ENCODE measurements at regions not wholly inside any gene's neighbourhood (a gene's known extent, or its start where the extent isn't known, plus 50 kb on each side); places are given as distances from the start of the nearest gene placed in this dataset.
"Not testable (repeated sequence)": the region's sequence is repeated elsewhere in the genome, so short reads cannot be mapped to it uniquely, and the experiment has no call there.

DNA sequence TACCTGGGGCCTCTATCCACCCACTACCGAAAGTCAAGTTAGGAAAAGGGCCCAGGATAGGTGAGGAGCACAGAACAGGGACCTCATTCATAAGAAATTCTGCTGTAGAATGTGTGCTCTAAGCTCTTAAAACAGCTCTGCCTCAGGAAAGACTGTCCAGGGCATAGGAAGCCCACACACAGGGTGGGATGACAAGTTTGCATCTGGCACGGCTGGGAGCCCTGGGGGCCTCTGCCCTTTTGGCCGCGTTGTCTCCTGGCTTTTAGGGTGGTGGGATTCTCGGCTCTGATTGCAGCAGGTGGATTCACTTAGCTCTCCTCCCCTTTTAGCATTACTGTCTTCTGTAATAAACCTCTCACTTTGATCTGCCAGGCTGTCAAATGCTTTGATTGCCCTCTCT, 389.5 kb upstream of the ZNF337 start:
- not testable (repeated sequence) for TF ChIP-seq EZH2 (IDR thresholded peaks at IDR 0.05; ENCODE audit: low read depth, unreplicated experiment)
- TF ChIP-seq, protein P1, sequence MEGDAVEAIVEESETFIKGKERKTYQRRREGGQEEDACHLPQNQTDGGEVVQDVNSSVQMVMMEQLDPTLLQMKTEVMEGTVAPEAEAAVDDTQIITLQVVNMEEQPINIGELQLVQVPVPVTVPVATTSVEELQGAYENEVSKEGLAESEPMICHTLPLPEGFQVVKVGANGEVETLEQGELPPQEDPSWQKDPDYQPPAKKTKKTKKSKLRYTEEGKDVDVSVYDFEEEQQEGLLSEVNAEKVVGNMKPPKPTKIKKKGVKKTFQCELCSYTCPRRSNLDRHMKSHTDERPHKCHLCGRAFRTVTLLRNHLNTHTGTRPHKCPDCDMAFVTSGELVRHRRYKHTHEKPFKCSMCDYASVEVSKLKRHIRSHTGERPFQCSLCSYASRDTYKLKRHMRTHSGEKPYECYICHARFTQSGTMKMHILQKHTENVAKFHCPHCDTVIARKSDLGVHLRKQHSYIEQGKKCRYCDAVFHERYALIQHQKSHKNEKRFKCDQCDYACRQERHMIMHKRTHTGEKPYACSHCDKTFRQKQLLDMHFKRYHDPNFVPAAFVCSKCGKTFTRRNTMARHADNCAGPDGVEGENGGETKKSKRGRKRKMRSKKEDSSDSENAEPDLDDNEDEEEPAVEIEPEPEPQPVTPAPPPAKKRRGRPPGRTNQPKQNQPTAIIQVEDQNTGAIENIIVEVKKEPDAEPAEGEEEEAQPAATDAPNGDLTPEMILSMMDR (conservative IDR thresholded peaks at IDR 0.05; ENCODE audit: low read depth in 2 of 2): not testable (repeated sequence)

All from GM23338 (cell line).